Stomach (tissue), 8 donors: ENCODE measurements at regions not wholly inside any gene's neighbourhood (a gene's known extent, or its start where the extent isn't known, plus 50 kb on each side); places are given as distances from the start of the nearest gene placed in this dataset.

ENCODE experiments used
- DNase-seq, 2 donors: peaks; one replicate each; pipeline versions ENCODE4 v3.0.0 to v3.0.0-alpha.2; 2013 to 2019
- H3K27ac ChIP-seq, 5 donors: fragments of 200-600 bp in 4 of 5; sonication (generic) in 4 of 5; one replicate each; pipeline ENCODE4 v1.5.1; 2013 to 2019; ENCODE audit warnings: mild to moderate bottlenecking in 1 of 5, moderate library complexity in 1 of 5
- H3K27me3 ChIP-seq, 3 donors: fragments of 200-600 bp; sonication (generic); one replicate each; pipeline ENCODE4 v1.5.1; 2017 to 2019; ENCODE audit warnings: mixed run types in 1 of 3
- H3K36me3 ChIP-seq, 4 donors: fragments of 200-600 bp; sonication (generic); 1 replicate in 3 of 4; 2 replicates in 1 of 4; pipeline ENCODE4 v1.5.1; 2016 to 2019
- H3K4me1 ChIP-seq, 4 donors: fragments of 200-600 bp; sonication (generic); one replicate each; pipeline ENCODE4 v1.5.1; 2016 to 2019
- H3K4me3 ChIP-seq, 4 donors: fragments of 200-600 bp; sonication (generic) in 3 of 4; one replicate each; pipeline ENCODE4 v1.5.1; 2016 to 2019; ENCODE audit warnings: mild to moderate bottlenecking in 1 of 4
- H3K9me3 ChIP-seq, 4 donors: fragments of 200-600 bp; sonication (generic); one replicate each; pipeline ENCODE4 v1.5.1; 2016 to 2019
- CTCF ChIP-seq, 7 experiments: fragments of 450-650 bp in 4 of 7; fragments of 200-600 bp in 3 of 7; sonication (generic) in 3 of 7; IDR thresholded peaks; one replicate each; pipeline ENCODE4 v1.5.1; 2016 to 2019; ENCODE audit warnings: antibody characterized with exemption in 7 of 7, control low read depth in 2 of 7, mild to moderate bottlenecking in 1 of 7
- EP300 ChIP-seq: sonication (generic); formaldehyde crosslinking; IDR thresholded peaks from one replicate; pipeline ENCODE4 v1.6.1; 2017; ENCODE audit warnings: antibody characterized with exemption
- POLR2A ChIP-seq, 4 donors: fragments of 450-650 bp; IDR thresholded peaks; one replicate each; pipeline ENCODE4 v1.6.1; 2016; ENCODE audit warnings: antibody characterized with exemption in 4 of 4, control low read depth in 2 of 4, mild to moderate bottlenecking in 1 of 4, moderate library complexity in 1 of 4
- POLR2AphosphoS5 ChIP-seq, 3 donors: sonication (generic); formaldehyde crosslinking; IDR thresholded peaks; one replicate each; pipeline ENCODE4 v1.6.1; 2016; ENCODE audit warnings: antibody characterized with exemption in 3 of 3
- WGBS, 5 donors: extraction: QIAGEN DNeasy Blood & Tissue Kit in 3 of 5; methylation state at CpG; one replicate each; pipeline versions ENCODE4 v1.1.5 to v1.1.7; 2013 to 2018; 5-methylcytosine and 5-hydroxymethylcytosine counted together
- intact Hi-C: fragments of 100-400 bp; cut with DNase I; formaldehyde crosslinking; loops from one replicate; pipeline ENCODE4 v1.15.1; 2023; ENCODE audit warnings: low total_unique reads
- donor health status: healthy with polysubstance abuse.
- donor health status: Bipolar disorder and iron deficiency.
- donor health status: healthy.

GRCh38 chr2:12428324-12428723 lies 288.4 kb upstream of the TRIB2 start:
- no peaks in the 10 kb centered on the region for H3K36me3 ChIP-seq
- H3K27me3 ChIP-seq, result no peaks in the 10 kb centered on the region
- H3K27ac ChIP-seq, result no peak overlapping the region
- intact Hi-C loops, result no loop called here
- peak in 1 of 2 donors; percentile 23 for DNase-seq
- TF ChIP-seq POLR2A (IDR thresholded peaks at IDR 0.05) (no peak), POLR2AphosphoS5 (IDR thresholded peaks at IDR 0.05) (no peak), EP300 (no peak), CTCF (IDR thresholded peaks at IDR 0.05) (no peak)
- no peaks in the 10 kb centered on the region for H3K9me3 ChIP-seq
- no peak overlapping the region for H3K4me3 ChIP-seq
- peaks cover 0 to 12% (median 0%) of the 10 kb centered on the region in 4 donors for H3K4me1 ChIP-seq
- WGBS, 5 donors, result 73 to 92% (median 79%) methylated on average over 5 of the region's 5 CpGs

DNA sequence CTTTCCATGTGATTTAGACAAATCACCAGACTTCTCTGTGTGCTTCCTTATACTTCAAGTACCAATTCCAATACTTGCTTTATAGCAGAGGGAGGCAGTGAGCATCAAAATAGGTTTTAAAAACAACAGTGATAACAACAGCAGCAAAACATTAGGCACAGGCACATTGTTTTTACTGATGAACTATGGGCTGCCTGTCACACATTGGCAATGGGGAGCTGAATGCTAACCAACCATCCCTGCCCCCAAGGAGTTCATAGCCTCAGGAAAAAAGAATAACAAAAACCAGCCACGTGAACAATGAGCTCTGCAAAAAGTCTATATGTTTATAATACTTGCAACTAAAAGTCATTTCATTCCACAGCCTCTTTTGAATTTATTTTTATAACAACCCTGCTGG lies 287.9 kb upstream of the TRIB2 start:
- Histone ChIP-seq H3K4me3 (no peak overlapping the region), H3K27ac (no peak overlapping the region), H3K36me3 (no peaks in the 10 kb centered on the region), H3K9me3 (no peaks in the 10 kb centered on the region), H3K27me3 (no peaks in the 10 kb centered on the region), H3K4me1 (peaks cover 0 to 12% (median 0%) of the 10 kb centered on the region in 4 donors)
- intact Hi-C loops, result no loop called here
- peak in 1 of 2 donors; percentile 27 for DNase-seq
- TF ChIP-seq CTCF (IDR thresholded peaks at IDR 0.05), result no peak
- TF ChIP-seq POLR2AphosphoS5 (IDR thresholded peaks at IDR 0.05), result no peak
- no peak for TF ChIP-seq POLR2A (IDR thresholded peaks at IDR 0.05)
- no peak for TF ChIP-seq EP300
- 36 to 75% (median 54%) methylated on average over 1 of the region's 1 CpG for WGBS, 5 donors

- H3K27ac ChIP-seq, result peak overlapping the region in 1 of 5 donors; percentile 2
- intact Hi-C loops, result no loop called here
Measured at GRCh38 chr2:12429779-12430406, 286.8 kb upstream of the TRIB2 start.

DNA sequence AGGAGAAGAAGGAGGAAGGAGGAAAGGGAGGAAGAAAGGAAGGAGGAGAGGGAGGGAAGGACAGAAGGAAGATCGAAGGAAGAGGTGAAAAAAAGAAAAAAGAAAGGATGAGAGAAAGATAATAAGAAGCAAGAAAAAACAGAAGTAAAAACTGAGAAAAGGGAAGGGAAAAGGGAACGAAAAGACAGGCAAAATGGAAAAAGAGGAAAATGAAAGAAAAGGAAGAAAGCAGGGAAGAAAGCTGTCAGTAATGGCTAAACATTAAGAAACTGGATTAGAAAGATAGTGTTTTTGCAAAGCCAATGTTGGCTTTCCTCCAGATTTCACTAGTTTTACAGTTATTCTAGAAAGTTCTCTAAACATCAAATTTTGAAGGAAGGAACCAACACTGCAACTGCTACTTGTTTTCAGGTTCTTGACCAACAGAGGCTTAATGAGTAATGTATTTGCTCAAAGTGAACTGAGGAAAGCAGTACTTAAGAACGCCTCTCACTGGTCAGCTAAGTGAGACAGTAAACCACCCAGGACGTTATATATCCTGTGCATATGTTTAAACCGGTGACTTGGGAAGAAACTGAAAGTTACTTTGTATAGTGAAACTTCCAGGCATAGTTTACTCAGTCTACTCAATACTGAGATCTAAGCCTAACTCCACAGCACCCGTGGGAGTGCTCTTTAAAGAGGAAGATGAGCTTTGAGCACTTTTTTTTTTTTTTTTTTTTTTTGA lies 286.2 kb upstream of the TRIB2 start:
- Histone ChIP-seq H3K27me3 (no peaks in the 10 kb centered on the region), H3K27ac (peak overlapping the region in 1 of 5 donors; percentile 2), H3K4me3 (no peak overlapping the region), H3K4me1 (peaks cover 0 to 8% (median 0%) of the 10 kb centered on the region in 4 donors), H3K36me3 (no peaks in the 10 kb centered on the region), H3K9me3 (no peaks in the 10 kb centered on the region)
- intact Hi-C loops, result no loop called here
- no peak for TF ChIP-seq POLR2AphosphoS5 (IDR thresholded peaks at IDR 0.05)
- TF ChIP-seq CTCF (IDR thresholded peaks at IDR 0.05), result no peak
- TF ChIP-seq EP300, result no peak
- no peak for TF ChIP-seq POLR2A (IDR thresholded peaks at IDR 0.05)
- 41 to 55% (median 44%) methylated on average over 6 of the region's 6 CpGs for WGBS, 5 donors
- peak in 1 of 2 donors; percentile 28 for DNase-seq

More at GRCh38 chr2:12429779-12430406, 286.8 kb upstream of the TRIB2 start:
- Histone ChIP-seq H3K27me3 (no peaks in the 10 kb centered on the region), H3K9me3 (no peaks in the 10 kb centered on the region), H3K36me3 (no peaks in the 10 kb centered on the region), H3K4me1 (peaks cover 0 to 10% (median 0%) of the 10 kb centered on the region in 4 donors), H3K4me3 (no peak overlapping the region)
- TF ChIP-seq CTCF (IDR thresholded peaks at IDR 0.05) (no peak), POLR2A (IDR thresholded peaks at IDR 0.05) (no peak), POLR2AphosphoS5 (IDR thresholded peaks at IDR 0.05) (no peak), EP300 (no peak)
- WGBS, 5 donors, result 75 to 84% (median 78%) methylated on average over 4 of the region's 4 CpGs
- DNase-seq, result no peak
